Esophagus squamous epithelium (tissue), 4 donors: ENCODE measurements at regions not wholly inside any gene's neighbourhood (a gene's known extent, or its start where the extent isn't known, plus 50 kb on each side); places are given as distances from the start of the nearest gene placed in this dataset.

Source experiments
- CTCF ChIP-seq, 6 experiments: fragments of 450-650 bp in 4 of 6; fragments of 200-600 bp in 2 of 6; sonication (generic) in 2 of 6; IDR thresholded peaks; one replicate each; pipeline ENCODE4 v1.5.1; 2016 to 2019; ENCODE audit warnings: antibody characterized with exemption in 6 of 6, mild to moderate bottlenecking in 4 of 6, moderate library complexity in 4 of 6
- POLR2A ChIP-seq, 4 donors: fragments of 450-650 bp; IDR thresholded peaks; one replicate each; pipeline ENCODE4 v1.6.1; 2017; ENCODE audit warnings: antibody characterized with exemption in 4 of 4, mild to moderate bottlenecking in 4 of 4, moderate library complexity in 3 of 4

- TF ChIP-seq POLR2A (IDR thresholded peaks at IDR 0.05): no peak
- no peak for TF ChIP-seq CTCF (IDR thresholded peaks at IDR 0.05)
Observed at GRCh38 chr3:187473778-187474406, 105.7 kb downstream of the RTP4 start.
